VCaP (cell line): ENCODE measurements at regions not wholly inside any gene's neighbourhood (a gene's known extent, or its start where the extent isn't known, plus 50 kb on each side); places are given as distances from the start of the nearest gene placed in this dataset.

Experiments used
- H3K27ac ChIP-seq: fragments of 450-650 bp; 2 replicates; pipeline ENCODE4 v1.5.1; 2017
- TF ChIP-seq, protein P1 (sequence below): fragments of 450-650 bp; conservative IDR thresholded peaks from 2 replicates; pipeline ENCODE4 v1.5.1; 2017; ENCODE audit warnings: mild to moderate bottlenecking, moderate library complexity

DNA sequence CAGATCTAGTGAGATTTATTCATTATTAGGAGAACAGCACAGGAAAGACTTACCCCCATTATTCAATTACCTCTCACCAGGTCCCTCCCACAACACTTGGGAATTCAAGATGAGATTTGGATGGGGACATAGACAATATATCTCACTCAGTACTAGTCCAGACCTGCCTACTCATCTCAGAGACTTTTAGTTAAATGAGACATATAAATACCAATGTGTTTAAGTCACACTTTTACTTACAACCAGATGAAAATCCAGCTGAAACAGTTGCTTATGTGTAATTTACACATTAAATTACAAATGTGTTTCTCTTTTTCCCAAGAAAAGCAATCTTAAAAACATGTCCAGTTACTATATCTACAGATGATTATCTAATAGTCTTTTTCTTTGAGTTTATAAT, 1145.6 kb downstream of the KCNT2 start:
- TF ChIP-seq, protein P1, sequence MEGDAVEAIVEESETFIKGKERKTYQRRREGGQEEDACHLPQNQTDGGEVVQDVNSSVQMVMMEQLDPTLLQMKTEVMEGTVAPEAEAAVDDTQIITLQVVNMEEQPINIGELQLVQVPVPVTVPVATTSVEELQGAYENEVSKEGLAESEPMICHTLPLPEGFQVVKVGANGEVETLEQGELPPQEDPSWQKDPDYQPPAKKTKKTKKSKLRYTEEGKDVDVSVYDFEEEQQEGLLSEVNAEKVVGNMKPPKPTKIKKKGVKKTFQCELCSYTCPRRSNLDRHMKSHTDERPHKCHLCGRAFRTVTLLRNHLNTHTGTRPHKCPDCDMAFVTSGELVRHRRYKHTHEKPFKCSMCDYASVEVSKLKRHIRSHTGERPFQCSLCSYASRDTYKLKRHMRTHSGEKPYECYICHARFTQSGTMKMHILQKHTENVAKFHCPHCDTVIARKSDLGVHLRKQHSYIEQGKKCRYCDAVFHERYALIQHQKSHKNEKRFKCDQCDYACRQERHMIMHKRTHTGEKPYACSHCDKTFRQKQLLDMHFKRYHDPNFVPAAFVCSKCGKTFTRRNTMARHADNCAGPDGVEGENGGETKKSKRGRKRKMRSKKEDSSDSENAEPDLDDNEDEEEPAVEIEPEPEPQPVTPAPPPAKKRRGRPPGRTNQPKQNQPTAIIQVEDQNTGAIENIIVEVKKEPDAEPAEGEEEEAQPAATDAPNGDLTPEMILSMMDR = no peak
- no peak overlapping the region for H3K27ac ChIP-seq

DNA sequence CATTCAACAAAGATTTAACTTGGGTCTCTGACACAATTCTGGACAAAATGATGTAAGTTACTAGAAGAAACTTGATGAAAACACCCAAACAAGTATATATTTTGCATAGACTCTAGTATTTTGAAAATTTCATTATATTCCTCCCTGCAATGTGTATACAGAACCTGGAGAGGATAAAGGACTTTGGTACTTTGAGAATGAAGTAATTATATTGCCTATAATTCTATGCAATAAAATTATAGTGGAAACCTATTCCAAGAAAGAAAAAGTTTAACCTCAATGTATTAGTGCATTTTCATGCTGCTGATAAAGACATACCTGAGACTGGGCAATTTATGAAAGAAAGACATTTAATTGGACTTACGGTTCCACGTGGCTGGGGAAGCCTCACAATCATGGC, 1146.1 kb downstream of the KCNT2 start:
- no peak overlapping the region for H3K27ac ChIP-seq
- TF ChIP-seq, protein P1 = no peak

- H3K27ac ChIP-seq = no peak overlapping the region
- TF ChIP-seq, protein P1 = no peak
Observed at GRCh38 chr1:195458365-195458764, 1149.9 kb downstream of the KCNT2 start.

DNA sequence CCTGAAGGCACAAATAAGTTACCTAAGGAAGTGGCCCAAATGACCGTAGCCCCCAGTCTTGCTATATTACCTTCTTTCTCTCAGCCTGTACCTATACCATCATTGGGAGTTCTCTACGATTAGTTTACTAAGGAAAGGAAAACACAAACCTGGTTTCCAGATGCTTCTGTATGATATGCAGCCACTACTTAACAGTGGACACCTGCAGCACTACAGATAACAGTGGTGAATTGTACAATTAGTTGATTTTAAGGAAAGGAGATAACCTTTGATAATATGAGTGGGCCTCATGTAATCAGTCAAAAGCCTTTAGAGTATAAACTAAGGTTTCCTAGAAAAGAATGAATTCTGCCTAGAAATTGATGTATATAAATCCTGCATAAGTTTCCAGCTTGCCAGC, 1157.4 kb downstream of the KCNT2 start:
- no peak overlapping the region for H3K27ac ChIP-seq
- TF ChIP-seq, protein P1 = no peak

GRCh38 chr1:195439661-195440060, 1168.6 kb downstream of the KCNT2 start:
- TF ChIP-seq, protein P1 = no peak
- H3K27ac ChIP-seq = no peak overlapping the region

DNA sequence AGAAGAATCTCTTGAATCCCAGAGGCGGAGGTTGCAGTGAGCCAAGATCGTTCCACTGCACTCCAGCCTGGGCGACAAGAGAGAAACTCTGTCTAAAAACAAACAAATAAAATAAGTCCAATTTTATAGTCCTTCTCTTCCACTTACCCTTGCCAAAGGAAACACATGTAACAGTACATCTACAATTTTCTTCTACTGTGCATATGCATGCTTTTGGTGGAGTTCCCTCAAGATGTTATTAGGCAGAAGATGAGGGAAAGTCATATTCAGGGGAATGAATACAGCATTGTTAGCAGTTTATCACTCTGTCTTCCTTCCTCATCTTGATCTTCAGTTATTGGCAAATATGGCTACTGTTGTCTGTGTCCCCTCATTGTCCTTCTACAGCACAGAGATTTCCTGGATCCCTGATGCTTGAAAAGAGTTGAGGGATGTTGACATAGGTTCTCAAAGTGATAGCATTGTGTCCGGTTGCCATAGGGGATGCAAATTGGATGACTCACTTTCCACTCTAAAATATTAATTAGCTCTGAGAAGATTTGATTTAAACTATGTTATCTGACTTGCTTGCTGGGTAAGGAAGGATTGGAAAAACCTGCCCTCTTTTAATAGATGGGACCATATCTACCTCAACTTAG, 1173.6 kb downstream of the KCNT2 start:
- no peak overlapping the region for H3K27ac ChIP-seq
- TF ChIP-seq, protein P1 = no peak

- TF ChIP-seq, protein P1 = no peak
- no peak overlapping the region for H3K27ac ChIP-seq
Observed at GRCh38 chr1:195430826-195431225, 1177.4 kb downstream of the KCNT2 start.
